NCI-H1694 treated with DMSO at 0.1 percent for 48 hours (cell line): ENCODE measurements at regions not wholly inside any gene's neighbourhood (a gene's known extent, or its start where the extent isn't known, plus 50 kb on each side); places are given as distances from the start of the nearest gene placed in this dataset.

Experiments
- DNase-seq: peaks from one replicate; lab custom pipeline; 2025; lab: John Stamatoyannopoulos, UW

DNA sequence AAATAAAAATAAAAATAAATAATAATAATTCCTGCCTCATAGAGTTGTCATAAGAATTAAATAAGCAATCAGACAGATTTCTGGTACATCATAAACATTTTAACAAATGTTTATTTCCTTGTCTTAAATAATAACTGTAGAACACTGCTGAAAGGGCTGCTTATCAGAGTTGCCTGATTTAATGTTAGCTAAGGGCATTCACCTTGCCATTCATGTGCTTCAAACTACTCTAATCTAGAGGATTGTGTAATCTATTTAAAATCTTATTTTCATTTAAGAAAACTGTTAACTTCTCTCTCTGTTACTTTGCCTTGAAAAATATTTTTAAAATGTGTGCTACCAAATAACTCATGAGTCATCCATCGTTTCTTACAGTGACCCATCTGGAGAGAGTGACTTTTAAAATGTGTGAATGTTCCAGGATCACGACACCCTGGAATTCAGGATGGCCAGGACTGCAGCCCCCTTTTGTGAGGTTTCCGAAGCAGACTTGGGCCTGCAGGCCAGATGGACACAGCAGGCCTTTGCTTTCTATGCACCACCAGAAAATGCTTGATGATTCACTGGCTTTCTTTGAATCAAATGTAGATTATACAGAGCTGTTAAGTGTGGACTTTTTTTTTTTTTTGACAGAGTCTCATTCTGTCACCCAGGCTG lies 109.1 kb upstream of the TNS3 start:
- no peak for DNase-seq

DNA sequence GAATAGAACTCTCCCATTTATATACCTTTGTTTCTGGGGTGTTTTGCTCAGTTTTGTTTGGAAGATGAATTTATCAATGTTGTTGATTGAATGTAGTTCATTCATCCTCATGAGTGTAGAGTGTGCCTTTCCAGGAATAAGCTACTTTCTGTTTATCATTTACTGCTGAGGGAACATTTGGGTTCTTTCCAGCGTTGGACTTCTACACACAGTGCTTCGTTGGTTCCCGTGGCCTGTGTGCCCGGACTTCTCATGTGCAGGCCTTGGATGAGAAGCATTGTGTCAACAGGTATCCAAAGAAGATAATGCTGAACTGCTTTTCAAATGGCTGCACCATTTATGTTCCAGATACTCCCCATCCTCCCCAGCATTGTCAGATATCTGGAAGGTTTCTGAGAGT lies 107.6 kb upstream of the TNS3 start:
- no peak for DNase-seq

DNA sequence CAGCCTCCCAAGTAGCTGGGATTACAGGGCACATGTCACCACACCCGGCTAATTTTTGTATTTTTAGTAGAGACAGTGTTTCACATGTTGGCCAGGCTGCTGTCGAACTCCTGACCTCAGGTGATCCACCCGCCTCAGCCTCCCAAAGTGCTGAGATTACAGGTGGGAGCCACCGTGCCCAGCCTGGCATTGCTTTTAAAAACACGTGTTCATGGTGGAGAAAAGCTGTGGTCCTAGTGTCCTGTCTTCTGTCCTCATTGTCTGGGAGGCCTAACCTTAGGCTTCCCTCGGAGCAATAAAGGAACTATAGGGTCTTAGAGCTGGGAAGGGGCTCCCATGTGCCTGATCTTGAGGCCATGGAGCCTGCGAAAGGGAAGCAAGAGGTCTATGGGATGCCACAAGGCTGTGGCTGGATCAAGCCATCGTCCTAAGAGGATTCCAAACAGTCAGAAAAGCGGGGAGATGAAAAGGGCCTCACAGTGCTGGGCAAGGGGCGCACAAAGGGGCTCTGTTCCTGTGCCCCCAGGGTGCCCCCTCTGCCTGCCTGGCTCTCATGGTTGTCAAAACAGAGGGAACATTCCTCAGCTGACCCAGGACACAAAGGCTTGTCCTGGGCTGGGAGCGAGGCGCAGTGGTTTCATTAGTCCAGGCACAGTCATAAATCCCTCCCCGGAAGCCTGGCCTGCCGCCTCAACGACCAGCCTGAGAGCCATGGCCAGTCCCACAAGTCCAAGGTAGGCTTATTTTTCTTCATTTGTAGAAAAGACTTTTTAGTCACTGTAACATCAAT lies 106.6 kb upstream of the TNS3 start:
- DNase-seq = no peak

DNA sequence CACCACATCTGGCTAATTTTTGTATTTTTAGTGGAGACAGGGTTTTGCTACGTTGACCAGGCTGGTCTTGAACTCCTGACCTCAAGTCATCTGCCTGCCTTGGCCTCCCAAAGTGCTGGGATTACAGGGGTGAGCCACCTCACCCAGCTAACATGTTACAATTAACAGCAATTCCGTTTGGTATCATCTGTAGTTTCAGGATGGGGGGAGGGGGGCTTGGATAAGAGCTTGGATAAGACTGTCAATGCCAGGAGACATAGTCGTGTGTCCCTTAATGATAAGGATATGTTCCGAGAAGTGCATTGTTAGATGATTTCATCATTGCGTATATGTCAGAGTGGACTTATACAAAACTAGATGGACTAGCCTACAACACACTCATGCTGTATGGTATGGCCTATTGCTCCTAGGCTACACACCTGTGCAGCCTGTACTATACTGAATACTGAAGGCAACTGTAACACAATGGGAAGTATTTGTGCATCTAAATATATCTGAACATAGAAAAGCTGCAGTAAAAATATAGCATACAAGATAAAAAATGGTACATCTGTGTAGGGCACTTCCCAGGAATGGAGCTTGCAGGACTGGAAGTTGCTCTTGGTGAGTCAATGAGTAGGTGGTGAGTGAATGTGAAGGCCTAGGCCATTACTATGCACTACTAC lies 103.9 kb upstream of the TNS3 start:
- no peak for DNase-seq

DNA sequence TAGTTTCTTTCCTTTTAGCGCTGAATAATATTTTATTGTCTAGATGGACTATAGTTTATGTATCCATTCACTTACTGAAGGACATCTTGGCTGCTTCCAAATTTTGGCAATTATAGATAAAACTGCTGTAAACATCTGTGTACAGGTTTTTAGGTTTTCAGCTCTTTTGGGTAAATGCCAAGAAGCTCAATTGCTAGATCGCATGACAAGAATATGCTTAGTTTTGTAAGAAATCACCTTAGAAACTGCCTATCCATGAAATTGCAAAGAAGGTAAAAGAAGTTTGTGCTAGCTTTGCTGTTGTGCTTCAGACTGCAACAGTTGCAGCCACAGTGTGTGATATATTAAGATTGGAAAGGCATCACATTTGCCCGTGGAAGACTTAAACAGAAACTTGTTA lies 103.2 kb upstream of the TNS3 start:
- DNase-seq = no peak

DNA sequence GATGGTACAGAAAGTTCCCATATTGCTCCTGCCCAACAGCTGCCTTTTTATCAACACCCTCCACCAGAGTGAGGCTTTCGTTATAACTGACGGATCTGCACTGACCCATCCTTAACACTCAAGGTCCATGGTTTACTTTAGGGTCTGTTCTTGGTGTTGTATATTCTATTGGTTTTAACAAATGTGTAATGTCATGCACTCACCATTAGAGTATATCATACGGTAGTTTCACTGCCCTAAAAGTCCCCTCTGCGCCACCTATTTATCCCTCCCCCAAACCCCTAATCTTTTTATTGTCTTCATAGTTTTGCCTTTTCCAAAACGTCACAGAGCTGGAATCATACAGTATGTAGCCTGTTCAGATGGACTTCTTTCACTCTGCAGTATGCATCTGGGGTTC lies 102.8 kb upstream of the TNS3 start:
- DNase-seq = no peak

DNA sequence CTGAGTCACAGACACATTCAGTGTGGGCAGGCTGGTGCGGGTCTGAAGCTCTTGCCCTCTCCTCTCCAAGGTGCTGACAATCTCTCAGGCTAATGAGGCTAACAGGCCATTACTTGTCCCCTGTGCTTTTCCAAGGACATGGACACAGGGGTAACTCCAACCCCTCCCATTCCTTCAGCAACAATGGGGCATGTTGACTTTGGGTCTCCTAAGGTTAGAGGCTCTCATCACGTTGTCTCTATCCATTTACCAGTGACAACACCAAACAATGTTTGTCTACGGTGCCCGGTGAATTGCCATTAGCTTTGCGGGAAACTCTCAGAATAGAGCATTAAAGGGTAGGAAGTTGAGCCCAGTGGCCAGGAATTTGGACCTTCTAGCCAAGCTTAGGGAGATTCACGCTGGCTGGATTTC lies 101.6 kb upstream of the TNS3 start:
- DNase-seq = no peak

DNA sequence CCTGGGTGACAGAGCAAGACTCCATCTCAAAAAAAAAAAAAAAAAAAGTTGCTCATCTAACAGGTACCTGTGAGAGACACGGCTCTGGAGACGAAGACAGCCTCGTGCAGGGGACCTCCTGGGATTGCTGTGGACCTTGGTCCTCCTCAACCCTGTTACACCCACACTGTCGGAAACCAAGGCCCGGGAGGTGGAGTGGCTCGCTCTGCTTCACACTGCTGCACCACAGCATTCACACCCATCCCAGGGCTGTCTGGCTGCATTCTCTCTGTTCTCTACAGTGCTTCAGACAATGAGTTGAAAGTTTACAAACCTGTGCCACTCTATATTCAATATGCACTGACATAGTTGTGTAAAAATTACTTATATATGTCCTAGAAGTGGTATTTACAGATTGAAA lies 101.0 kb upstream of the TNS3 start:
- DNase-seq = no peak

DNA sequence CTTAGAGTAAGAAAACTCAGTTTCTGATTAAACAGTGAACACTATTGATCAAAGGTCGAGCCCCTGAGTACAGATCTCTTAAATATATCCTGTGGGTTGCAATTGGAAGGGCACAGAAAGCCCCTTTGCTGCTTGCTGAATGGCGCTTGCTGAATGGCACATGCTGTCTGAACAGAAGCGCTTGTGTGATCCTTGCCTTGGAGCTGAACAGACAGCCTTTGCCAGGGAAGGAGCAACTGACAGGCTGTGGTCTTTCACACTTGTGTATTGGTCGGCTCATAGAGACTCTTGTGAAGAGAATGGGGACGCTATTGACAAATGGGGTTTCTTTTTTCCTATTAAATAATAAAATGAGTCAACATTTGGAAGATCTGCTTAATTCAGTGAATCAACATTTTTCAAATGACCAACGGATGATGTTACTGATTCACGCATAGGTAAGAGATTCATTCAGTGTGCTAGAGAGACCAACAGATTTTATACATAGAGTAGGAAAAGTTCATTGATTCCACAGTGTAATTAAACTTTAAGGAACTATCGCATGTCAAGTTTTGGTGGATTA lies 99.4 kb upstream of the TNS3 start:
- DNase-seq = no peak

GRCh38 chr7:47678641-47679380 lies 96.9 kb upstream of the TNS3 start:
- DNase-seq = no peak

GRCh38 chr7:47677664-47678063 lies 95.8 kb upstream of the TNS3 start:
- no peak for DNase-seq

GRCh38 chr7:47677093-47677492 lies 95.2 kb upstream of the TNS3 start:
- DNase-seq = no peak

DNA sequence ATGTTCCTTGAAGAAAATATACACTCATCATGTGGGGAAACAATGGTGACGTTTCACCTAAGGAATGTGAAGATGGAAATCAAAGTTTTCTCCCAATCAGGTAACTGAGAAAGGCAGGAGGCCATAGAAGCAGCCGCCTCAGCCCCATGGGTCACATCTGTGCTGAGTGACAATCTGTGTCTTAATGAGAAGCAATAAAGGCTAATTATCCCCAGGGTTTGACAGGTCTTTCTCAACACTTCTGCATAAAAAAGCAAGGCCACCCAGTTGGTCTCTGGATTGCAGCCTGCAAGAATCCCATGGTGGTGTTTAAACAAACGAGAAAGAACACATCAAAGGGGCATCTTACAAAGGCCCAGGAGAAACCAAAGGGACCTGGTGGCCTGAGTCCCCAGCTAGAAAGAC lies 91.1 kb upstream of the TNS3 start:
- DNase-seq = no peak

GRCh38 chr7:47672271-47672791 lies 90.4 kb upstream of the TNS3 start:
- DNase-seq = no peak

DNA sequence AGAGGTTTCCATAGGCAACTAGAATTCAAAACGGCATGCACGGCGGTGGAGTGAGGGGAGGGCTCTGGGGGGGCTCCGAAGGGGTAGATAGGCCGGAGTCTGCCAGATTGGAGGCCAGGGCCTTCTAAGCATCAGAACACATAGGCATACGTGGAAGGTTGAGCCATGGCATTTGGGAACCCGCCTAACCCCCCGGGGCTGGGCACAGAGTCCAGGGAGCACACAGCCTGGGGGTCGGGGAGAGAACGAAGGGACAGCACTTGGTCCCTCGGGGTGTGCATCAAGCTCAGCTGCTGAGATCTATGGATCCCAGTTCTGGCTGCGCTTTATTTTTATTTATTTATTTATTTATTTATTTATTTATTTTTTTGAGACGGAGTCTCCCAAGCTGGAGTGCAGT lies 89.4 kb upstream of the TNS3 start:
- no peak for DNase-seq

GRCh38 chr7:47670729-47671128 lies 88.8 kb upstream of the TNS3 start:
- no peak for DNase-seq

DNA sequence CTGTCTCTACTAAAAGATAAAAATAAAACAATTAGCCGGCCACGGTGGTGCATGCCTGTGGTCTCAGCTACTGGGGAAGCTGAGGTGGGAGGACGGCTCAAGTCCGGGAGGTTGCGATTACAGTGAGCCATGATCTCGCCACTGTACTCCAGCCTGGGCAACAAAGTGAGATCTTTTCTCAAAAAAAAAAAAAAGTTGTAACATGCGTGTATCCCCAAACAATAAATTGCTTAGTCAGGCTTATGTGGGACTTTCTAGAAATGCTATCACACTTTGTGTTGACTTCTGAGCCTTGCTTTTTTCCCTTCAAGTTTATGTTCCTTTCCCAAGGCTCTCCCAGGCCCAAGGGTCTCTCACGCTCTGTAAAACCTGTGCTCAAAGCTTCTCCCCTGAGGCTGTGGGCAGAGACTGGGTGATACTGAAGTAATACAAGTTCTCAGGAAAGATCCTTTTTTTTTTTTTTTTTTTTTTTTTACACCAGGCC lies 88.0 kb upstream of the TNS3 start:
- no peak for DNase-seq

DNA sequence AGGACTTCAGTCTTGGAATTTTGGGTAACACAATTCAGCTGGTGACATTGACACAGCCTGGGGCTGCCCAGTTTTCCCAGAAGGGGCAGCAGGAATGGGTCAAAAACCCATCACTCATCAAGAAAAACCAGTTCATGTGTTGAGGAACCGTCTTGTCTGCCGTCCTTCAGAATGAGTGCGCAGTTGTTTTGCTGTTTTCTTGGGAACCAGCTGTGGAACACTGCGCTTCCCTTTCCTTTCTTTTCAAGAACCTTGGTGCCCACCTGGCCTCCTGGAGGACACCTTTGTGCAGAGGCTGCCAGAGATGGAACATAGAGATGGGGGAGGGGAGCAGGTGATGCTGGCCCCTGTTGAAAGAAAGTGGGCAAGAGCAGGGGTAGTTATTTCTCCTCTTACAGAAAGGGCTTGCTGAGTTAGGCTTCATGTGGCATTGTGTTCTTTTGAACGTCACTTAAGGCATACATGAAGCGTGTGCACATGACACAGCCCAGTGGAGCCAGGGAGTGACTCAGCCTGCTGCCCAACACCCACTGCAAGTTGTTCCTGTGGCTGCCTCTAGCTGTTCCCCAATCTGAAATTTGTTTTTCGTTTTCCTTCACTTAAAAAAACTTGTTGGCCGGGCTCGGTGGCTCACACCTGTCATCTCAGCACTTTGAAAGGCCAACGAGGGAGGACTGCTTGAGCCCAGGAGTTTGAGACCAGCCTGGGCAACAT lies 87.4 kb upstream of the TNS3 start:
- no peak for DNase-seq

DNA sequence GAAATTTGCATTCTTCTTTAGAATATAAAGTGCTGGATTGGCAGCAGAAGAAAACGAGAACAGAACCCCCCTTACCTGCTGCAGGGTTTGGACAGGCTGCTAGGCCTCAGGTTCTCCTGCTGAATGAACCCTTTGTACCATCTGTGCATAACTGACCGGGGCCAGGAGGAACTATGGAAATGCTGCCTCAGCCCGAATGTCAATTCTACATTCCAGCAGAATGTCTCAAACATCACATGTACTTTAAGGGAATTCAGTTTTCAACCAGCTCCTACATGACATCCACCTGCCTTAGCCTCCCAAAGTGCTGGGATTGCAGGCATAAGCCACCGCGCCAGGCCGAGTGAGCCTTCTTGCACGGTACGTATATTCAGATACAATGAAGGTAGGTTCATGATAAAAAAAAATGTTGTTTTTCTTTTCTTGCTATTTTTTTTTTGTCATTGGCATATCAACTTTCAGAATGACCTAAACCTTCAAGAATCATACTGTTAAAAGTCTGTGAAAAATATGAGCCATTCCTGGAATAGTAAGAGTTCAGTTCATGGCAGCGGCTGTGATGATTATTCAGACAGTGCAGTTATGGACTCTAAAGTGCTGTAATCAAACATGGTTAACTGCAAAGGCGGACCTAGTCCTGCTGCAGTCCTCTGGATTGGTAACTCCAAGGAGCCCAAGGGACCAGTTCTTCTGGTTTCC lies 84.4 kb upstream of the TNS3 start:
- DNase-seq = no peak

DNA sequence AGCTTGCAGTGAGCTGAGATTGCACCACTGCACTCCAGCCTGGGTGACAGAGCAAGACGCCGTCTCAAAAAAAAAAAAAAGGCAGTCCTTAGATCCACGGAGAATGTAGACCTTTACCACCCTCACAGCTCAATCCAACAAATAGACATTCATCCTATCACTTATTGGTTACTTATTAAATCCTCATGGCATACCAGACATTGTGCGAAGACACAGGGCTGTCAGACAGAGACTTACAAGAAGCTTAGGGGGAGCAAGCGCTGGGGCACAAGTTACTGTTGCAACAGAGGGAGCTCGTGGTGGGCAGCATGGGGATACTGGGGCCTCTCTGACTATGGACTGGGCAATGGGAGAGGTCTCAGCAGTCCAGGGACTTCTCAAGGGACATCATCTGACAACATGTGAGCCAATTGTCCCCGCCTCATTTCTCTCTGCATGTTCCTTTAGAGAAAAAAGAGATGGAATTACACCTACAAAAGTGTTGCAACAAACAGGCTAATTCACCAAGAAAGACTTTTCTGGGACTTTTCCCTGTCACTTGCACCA lies 82.8 kb upstream of the TNS3 start:
- no peak for DNase-seq
